AG09319 (cell line): ENCODE measurements at regions not wholly inside any gene's neighbourhood (a gene's known extent, or its start where the extent isn't known, plus 50 kb on each side); places are given as distances from the start of the nearest gene placed in this dataset.

Experiments used
- DNase-seq: peaks from one replicate; pipeline ENCODE4 v3.0.0-alpha.2; 2010; ENCODE audit warnings: low read depth; ENCODE audit errors: extremely low read depth
- TF ChIP-seq, protein P1 (sequence below): IDR thresholded peaks from 2 replicates; pipeline ENCODE4 v1.5.1; 2011; ENCODE audit warnings: low read depth, mild to moderate bottlenecking, inconsistent platforms, low read length, moderate library complexity

DNA sequence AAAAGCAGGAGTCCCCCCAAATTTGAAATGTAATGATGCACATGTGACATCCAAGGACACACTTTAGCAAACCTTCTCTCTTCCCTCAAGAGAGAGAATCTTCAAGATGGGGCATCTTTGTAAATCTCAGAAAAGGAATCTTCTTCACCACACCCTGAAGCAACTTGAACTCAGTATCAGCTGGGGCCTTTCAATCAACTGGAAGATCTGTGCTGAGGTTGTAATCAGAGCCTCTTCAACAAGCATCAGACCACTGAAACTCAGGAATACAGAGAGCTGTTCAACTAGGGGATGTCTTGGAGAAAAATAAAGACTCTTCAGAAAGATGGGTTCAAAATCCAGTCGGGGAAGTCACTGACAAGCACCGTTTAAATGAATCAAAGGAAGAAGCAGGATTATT, 92.5 kb upstream of the CAMK1G start:
- TF ChIP-seq, protein P1, sequence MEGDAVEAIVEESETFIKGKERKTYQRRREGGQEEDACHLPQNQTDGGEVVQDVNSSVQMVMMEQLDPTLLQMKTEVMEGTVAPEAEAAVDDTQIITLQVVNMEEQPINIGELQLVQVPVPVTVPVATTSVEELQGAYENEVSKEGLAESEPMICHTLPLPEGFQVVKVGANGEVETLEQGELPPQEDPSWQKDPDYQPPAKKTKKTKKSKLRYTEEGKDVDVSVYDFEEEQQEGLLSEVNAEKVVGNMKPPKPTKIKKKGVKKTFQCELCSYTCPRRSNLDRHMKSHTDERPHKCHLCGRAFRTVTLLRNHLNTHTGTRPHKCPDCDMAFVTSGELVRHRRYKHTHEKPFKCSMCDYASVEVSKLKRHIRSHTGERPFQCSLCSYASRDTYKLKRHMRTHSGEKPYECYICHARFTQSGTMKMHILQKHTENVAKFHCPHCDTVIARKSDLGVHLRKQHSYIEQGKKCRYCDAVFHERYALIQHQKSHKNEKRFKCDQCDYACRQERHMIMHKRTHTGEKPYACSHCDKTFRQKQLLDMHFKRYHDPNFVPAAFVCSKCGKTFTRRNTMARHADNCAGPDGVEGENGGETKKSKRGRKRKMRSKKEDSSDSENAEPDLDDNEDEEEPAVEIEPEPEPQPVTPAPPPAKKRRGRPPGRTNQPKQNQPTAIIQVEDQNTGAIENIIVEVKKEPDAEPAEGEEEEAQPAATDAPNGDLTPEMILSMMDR: no peak
- DNase-seq: no peak

DNA sequence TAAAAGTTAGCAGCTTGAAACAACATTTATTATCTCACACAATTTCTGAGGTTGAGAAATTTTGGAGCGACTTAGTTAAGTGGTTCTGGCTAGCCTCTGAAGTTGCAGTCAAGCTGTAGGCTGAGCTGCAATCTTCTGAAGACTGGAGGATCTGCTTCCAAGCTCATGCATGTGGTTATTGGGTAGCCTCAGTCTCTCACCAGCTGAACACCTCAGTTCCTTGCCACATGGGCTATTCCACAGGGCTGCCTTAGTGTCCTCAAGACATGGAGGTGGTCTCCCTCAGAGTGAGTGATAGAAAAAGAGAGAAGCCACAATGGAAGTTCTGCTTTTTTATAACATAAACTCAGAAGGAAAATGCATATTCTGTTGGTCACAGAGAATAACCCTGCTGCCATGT, 92.0 kb upstream of the CAMK1G start:
- DNase-seq: no peak
- TF ChIP-seq, protein P1: no peak

DNA sequence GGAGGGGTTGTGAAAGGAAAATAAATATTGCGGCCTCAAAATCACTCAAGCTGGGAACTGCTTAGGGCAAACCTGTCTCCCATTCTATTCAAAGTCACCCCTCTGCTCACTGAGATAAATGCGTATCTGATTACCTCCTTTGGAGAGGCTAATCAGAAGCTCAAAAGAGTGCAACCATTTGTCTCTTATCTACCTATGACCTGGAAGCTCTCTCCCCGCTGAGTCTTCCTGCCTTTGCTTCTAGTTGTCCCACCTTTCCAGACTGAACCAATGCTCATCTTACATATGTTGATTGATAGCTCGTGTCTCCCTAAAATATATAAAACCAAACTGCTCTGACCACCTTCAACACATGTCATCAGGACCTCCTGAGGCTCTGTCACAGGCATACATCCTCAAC, 91.6 kb upstream of the CAMK1G start:
- DNase-seq: no peak
- TF ChIP-seq, protein P1: no peak

DNA sequence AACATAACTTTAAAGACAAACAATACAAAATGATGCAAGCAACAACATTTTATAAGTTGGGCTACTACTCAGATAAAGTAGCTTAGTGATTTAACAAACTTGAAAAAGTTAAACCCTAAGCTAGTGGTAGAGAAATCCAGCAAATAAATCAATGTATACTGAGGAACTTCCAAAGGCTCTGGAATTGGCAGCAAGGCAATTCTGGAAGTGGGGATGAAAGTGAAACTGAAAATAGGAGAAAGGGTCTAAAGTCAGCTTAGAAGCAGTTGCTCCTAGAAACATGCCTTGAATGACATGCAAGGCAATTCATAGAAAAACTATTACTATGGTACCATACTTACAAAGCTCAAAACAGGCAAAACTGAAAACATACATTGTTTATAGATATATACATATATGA, 90.0 kb upstream of the CAMK1G start:
- no peak for DNase-seq

DNA sequence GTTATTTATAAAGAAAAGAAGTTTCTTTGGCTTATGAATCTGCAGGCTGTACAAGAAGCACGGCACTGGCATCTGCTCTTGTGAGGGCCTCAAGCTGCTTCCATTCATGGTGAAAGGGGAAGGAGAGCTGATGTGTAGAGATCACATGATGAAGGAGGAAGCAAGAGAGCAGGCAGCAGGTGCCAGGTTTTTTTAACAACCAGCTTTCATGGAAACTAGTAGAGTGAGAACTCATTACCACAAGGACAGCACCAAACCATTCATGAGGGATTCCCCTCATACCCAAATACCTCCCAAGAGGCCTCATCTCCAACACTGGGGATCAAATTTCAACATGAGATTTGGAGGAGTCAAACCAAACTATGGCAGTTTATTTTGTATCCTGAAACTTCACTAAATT, 85.8 kb upstream of the CAMK1G start:
- DNase-seq: no peak
- TF ChIP-seq, protein P1: no peak

More for the DNA sequence above, 90.0 kb upstream of the CAMK1G start:
- TF ChIP-seq, protein P1: no peak

DNA sequence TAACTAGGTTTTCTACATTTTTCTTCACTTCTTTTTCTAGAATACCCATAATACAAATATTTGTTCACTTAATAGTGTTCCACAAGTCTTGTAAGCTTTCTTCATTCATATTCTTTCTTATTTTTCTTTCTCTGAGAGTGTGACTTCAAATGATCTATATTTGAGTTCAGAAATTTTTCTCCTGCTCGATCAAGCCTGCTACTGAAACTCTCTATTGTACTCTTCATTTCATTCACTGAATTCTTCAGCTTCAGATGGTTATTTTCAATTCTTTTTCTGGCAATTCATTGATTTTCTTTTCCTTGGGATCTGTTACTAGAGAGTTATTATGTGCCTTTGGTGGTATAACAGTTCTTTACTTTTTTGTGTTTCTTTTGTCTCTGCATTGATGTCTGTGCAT, 82.5 kb upstream of the CAMK1G start:
- TF ChIP-seq, protein P1: no peak
- no peak for DNase-seq

DNA sequence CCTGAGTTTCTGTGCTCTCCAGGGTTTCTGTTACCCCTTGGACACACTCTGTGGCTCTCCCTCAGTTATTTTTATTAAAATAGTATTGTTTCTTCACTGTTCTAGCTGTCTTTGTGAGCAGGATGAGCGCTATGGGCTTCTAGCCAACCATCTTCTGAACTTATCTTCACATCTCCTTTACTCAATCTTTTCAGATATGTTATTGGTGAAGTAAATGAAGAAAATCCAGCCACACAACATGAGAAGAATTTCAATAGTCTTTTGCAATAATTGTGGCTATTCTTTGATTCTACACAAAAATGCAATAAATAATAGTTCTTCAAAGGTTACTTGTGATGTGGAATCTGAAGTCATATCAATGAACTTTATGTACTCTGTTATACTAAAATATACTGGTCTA, 80.3 kb upstream of the CAMK1G start:
- TF ChIP-seq, protein P1: no peak
- DNase-seq: no peak
